KBM-7 (cell line): ENCODE measurements at regions not wholly inside any gene's neighbourhood (a gene's known extent, or its start where the extent isn't known, plus 50 kb on each side); places are given as distances from the start of the nearest gene placed in this dataset.
"Not testable (repeated sequence)": the region's sequence is repeated elsewhere in the genome, so short reads cannot be mapped to it uniquely, and the experiment has no call there.

ENCODE experiments used
- DNase-seq: peaks from one replicate; pipeline ENCODE4 v3.0.0-alpha.2; 2015
- in situ Hi-C: fragments of 300-500 bp; cut with MboI; formaldehyde crosslinking; loops from 2 replicates; pipeline ENCODE4 v1.14.3; 2020; ENCODE audit warnings: low sequenced_read_pairs, low pct_unique_long_range_greater_than_20kb, mixed read lengths

DNA sequence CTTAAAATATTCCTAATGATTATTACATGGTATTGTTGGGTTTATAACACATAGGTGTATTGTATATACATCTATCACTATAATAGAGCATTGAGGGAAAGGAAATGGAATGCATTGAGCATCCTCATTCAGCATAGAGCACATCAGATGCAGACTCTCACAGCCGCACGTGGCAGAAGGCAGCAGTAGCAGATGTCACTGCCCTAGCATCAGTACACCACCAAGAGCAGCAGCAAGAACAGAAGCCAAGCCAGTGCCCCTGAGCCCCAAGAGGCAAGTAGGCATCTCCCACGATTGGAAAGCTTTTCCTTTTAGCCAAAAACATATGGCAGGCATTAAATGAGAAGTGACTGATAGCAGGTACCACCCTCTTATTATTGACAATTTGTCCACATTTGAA is 510.0 kb downstream of the TNS3 start:
- DNase-seq: no peak
- in situ Hi-C loops: no loop called here

DNA sequence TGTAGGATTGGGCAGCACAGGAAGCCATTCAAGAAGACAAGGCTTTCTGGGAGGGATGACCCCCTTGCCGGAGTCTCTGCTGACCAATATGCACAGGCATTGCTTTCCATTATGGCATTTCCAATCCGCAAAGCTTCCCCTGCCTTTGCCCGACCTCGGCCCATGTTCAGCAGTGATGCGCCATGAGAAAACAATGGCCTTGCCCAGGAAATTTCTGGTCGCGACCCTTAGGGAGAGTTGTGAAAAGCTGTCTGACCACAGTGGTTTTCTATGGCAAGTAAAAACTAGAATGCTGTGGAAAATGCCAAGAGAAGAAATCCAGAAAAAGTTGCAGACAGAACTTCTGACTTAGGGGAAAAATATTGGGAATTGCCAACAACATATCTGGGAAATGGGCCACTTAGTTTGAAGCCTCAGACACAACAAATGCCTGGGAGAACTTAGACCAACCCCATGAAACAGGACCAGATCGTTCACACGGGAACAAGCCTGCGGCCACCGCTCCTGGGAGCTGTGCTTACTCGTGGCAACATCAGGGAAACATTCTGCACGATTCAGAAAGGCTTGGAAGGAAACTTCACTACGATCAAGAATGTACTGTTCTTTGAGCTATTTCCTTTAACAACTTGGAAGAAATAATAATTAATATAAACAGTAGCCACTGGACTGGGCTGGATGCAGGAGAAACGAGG is 512.4 kb downstream of the TNS3 start:
- in situ Hi-C loops: no loop called here
- no peak for DNase-seq

DNA sequence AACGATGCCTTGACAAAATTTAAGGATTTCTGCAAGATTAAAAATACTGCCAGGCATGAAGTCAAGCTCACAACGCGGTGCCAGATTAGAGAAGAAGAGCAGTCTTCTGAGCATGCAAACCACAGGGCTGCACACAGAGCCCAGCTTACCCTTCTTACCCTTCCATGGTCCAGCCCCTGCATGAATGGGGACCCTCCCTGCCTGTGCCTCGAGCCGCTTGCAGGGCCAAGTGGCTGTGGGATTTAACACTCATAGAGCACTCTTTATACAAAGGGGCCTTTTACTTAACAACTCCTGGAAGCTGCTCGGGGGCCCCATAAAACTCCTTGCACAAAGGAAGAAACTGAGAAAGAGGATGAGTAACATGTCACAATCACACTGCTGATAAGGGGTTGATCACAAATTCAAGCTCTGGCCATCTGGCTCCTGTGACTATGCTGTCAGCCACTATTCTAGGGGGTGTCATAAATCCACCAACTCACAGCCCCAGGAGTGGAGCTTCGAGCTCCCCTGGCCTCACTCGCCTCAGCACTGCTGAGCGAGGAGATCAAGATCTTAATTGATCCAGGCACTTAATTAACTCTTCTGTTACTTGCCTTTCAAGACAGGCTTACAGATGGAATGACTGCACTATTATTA is 514.8 kb downstream of the TNS3 start:
- in situ Hi-C loops: no loop called here
- no peak for DNase-seq

DNA sequence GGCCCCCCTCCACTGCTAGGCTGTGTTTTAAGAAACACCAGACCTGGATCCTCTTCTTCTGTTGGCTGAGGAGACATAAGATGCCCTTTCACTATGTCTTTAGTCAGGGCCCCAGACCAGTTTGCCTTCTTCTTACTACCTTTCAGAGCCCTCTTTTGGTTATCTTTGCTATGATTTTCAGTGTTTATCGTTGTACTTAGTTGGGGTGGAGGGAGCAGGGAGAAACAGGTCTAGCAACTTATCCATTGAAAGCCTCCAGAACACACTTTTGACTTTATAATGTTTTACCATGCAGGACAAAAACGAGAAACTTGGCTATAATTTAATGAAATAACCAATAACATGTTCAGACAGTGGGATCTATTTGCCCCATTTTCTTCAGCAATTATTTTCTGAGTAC is 525.2 kb downstream of the TNS3 start:
- no peak for DNase-seq
- in situ Hi-C loops: no loop called here

DNA sequence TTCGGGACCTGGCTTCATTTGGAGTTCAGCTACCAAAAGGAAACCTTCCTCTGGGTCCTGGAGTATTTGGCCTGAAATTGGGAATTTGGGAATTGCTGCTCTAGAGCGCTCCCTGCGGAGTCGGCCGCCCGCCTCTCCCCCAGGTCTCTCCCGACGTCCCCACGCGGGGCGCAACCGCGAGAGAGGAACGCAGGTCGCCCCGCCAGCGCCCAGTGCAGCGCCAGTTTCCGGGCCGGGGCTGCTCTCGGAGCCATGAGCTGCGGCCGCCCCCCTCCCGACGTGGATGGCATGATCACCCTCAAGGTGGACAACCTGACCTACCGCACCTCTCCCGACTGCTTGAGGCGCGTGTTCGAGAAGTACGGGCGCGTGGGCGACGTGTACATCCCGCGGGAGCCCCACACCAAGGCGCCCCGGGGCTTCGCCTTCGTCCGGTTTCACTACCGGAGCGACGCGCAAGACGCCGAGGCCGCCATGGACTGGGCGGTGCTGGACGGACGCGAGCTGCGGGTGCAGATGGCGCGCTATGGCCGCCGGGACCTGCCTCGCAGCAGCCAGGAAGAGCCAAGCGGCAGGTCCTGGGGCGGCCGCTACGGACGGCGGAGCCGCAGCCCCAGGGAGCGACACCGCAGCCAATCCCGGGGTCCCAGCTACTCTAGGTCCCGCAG is 529.2 kb downstream of the TNS3 start:
- in situ Hi-C loops, DNase-seq: not testable (repeated sequence)

DNA sequence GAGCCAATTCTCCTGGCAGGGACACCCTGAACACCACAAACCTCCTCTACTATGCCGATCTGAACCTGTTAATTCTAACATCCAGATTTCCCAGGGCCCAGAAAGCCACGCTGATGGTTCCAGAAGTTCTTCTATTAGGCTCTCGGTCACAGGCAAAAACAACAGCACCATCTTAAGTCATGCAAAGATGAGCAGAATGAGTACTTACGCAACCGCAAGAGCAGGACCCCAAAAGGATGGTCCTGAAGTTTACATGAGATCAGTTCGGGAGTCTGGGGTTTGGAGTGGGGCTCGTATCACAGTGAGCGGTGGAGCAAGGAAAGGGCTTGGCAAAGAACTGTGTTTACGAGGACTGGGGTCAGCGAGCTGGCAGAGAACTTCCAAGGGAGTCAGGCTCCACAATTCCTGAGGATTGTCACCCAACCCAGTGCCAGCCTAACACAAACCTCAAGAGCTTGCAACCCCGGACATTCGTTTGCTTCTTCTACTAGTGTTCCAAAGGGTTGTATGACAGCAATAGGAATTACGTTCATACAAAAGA is 532.6 kb downstream of the TNS3 start:
- in situ Hi-C loops: no loop called here
- no peak for DNase-seq

DNA sequence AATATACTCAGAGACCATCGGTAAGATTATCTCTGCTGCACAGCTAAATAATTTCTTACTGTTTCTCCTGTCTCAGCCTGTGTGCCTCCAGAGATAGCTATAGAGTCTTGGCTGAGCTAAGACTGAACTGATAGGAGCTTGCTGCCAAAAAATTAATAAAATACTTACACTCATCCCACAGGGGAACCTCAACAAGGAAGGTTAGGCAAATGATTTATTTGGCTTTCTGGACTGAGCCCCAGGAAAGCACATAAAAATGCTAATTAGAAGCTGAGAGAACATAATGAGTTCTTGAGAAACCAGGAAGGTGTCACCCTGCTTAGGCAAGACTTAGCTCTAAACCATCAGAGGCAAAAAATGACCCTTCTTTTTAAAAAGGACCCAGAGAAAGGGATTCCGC is 534.5 kb downstream of the TNS3 start:
- no peak for DNase-seq
- in situ Hi-C loops: no loop called here

DNA sequence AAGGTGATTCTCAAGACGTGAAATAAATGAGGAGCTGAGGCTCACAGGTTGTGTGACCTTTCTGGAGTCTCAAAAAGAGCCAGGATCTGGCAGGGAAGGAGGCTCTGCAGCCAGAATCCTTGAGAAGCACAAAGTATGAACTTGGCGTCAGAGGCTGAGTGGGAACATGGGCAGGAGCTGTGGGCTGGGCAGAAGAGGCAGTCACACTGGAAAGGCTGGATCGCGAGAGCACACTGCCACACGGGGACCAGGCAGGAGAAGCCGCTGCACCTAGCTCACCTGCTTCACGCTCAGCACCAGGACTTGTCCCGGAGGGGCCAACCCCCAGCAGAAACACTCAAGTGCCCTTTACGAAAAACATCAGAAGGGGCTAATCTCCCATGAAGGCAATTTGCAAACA is 535.0 kb downstream of the TNS3 start:
- in situ Hi-C loops: no loop called here
- DNase-seq: no peak

DNA sequence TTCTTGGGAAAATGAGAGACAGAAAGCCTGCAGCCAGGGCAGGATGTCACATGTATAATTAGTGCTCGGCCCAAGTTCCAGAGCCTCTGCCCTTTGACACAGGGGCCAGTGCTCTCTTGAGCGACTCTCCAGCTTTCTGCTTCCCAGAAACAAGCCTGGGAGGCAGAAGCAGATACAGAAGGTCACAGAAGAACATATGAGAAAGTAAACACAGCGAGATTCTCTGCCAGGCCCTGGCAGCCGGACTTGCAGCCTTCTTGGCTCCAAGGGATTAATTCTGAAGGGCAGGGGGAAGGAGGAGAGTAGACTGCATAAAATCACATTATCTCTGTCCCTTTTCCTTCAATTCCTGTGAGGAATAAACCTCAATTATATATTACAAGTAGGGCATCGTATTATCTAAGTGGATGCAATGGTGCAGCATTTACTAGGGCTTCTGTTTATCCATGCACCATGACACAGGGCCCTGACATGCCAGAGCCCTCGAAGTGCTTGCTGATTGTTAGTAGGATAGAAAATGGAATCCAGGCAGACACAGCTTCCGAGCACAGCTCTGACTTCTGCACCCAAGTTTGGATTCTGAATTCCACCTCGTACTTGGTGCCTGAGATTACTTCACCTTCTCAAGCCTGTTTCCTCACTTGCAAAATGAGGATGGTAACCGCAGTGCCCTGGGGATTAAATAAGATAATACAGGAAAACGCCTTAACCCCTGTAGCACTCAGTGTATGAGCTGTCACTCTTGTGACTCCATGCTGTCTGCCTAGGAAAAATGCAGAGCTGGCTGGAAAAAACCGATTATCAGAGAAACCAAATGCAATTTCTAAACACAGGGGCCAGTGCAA is 536.5 kb downstream of the TNS3 start:
- in situ Hi-C loops: no loop called here
- no peak for DNase-seq

DNA sequence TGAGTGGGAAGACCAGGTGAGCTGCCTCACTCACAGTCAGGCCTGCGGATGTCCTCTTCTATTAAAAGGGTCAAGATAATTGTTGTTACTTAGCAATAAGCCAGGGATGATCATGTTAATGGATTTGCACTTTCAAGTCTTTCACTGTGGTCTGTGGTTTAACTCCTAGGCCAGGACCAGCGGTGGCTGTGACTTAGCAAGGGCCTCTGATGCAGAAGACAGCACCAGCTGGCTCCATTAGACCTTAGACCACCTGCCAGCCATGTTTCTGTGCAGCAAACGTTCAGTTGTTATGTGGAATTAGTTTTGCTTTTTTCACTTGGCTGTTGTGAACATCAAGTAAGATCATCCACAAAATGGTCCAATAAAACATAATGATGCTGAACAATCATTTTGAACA is 537.3 kb downstream of the TNS3 start:
- no peak for DNase-seq
- in situ Hi-C loops: no loop called here

DNA sequence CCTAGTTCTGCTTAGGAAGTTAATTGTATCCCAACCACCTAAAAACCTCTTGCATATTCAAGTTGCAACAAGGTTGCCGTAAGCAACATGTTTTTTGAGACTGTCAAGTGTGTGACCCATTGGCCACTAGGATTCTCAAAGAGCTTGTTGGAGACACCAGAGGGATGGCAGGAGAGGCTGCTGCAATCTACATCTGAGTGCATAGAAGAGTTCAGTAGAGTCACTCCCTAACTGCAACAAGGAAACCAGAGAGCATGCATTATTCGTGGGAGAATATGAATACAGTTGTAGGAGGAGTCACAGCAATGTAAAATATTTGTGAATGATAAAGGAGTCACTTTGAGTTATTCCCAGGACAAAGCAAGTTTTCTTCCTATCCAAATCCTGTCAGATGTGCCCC is 538.6 kb downstream of the TNS3 start:
- no peak for DNase-seq
- in situ Hi-C loops: no loop called here

DNA sequence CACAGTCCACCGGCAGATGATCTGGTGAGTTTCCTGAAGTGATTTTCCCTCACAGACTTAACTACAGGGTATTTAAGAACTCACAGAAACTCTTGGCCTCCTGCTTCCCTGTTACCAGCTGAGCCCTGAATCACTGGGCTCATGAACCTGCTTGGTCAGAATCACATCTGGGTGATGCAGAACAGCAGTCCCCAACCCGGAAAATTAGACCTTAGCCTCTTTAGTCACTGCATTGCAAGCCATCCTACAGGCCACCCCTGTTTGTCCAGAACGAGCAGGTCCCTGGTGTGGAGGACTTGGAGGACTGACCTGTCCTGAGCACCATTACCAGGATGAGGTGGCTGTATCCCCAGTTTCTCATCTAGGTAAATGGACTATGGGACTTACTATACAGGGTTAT is 539.2 kb downstream of the TNS3 start:
- in situ Hi-C loops: no loop called here
- no peak for DNase-seq

DNA sequence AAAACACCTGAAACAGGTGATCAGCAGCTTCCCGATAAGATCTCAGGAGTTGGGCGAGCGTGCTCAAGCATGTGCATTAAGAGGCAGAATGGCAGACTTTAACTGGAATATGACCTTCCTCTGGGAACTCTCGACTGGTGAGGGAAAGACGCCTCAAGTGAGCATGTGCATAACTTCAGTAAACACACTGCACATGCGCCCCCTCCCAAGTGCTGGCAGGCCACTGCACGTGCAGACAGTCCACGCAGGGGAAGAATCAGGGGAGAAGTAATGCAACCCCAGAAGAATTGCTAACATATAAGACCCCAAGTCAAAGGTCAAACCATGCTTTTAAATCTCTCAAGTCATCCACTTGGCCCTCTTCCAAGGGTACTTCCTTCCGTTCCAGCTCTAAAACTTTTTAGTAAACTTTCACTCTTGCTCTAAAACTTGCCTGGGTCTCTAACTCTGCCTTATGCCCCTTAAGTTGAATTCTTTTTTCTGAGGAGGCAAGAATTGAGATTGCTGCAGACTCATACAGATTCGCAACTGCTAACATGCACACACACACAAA is 541.0 kb downstream of the TNS3 start:
- DNase-seq: no peak
- in situ Hi-C loops: no loop called here

DNA sequence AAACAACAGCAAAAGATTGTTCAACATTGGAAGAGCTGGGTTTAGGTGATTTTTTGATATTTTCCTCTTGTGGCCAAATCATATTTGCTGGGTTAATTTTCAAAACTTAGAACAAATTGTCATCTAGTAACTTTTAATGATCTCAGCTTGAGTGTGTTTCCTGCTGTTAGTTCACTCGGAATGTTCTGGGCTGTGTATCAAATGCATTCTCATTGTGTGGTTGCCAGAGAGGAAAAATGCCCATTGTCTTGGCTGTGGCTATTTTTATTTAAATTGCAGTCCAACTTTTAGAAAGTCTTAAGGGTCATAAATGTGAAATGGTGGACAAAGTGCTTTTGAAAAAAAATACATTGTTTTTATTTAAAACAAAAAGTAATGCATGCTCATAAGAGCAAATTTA is 542.0 kb downstream of the TNS3 start:
- in situ Hi-C loops: no loop called here
- DNase-seq: no peak

DNA sequence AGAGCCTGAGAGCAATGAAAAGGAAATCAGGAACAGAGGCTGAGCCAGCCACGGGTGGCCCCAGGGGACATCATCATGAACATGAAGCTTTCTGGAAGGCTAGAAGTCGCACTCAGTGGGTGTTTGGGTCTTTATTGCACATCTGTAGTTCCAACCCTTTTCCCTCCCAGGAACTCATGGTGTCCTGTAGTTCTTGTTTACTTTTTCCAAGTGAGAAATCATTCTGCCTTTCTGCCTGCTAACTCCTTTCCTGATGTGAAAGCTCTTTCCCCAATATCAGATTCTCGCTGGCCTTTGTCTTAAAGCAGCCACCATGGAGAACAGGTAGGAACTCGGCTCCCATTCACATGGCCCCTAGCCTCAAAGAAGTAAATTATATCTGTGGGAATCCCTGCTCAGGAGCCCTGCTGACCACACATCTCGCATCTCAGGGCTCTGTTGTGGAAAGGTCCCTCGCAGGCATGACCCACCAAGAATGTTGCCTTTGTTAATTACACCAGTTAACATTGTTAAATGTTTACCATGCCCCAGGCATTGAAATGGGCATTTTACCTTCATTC is 542.7 kb downstream of the TNS3 start:
- in situ Hi-C loops: no loop called here
- no peak for DNase-seq

DNA sequence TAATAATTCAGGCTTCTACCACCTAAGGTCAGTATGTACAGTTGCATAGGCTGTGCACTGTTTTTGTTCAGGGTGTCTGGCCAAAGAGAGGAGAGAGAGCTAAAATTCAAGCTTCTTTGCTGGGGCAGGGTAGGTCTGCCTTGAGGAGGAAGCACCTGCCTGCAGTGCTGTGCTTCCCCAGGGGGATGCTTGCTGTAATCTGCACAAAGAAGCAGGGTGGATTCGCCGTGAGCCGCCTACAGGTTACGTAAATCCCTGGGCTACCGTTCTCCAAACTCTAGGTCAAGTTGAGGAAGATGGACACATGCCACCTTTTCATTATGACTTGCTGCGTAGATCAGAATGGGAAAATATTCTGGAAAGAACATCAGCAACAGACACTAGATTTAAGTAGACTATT is 543.3 kb downstream of the TNS3 start:
- in situ Hi-C loops: no loop called here
- no peak for DNase-seq

DNA sequence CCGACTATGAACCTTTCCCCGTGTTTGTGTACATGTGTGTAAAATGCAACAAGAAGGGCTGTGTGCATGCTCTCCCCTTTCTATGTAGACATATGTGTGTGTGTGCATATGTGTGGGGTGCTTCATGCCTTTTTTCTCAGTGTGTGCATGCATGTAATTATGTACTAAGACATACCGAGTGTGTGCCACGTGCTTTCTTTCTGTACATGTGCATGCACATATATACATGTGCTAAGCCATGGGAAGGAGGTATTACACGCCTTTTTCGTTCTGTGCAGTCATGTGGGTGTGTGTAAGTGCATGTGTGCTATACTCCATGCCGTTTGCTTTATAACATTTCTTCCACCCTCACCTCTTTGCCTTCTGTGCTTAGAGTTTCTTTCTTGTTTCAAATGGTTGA is 544.3 kb downstream of the TNS3 start:
- DNase-seq: no peak
- in situ Hi-C loops: no loop called here

DNA sequence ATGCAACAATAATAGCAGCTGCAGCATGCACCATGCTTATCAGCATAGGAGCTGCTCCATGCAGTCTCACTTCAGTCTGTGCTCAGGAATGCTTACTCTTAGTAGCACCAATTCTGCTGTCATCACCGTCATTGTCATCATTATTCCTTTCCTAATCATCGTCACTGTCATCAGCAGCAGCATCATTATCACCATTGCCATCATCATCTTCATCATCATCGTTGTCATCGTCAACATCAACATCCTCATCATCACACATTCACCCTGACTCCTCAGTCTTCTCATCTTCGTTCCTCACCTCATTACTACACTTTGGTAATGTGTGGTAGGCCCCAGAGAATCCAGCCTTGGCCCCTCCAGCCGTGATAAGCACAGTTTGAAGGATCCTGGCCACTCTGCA is 545.0 kb downstream of the TNS3 start:
- no peak for DNase-seq
- in situ Hi-C loops: no loop called here

DNA sequence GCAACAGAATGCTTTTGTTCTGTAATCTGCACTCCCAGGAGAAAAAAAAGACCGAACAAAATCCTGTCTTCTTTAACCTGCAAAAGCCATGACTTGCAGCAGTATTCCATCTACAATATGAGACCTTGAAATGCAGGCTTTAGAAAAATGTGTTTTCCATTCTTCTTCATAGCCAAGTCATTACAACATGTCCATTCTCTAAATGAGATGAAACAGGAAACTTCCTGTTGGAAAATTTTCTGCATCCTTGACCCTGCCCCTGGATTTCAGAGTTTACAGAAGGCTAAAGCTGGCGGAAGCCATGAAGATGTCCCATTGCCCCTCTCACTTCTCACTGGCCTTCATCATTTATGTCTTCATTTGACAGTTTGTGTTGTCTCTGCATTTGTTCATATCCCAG is 546.4 kb downstream of the TNS3 start:
- in situ Hi-C loops: no loop called here

More for the DNA sequence above, 546.4 kb downstream of the TNS3 start:
- no peak for DNase-seq
